ENCODE measurements at regions not wholly inside any gene's neighbourhood (a gene's known extent, or its start where the extent isn't known, plus 50 kb on each side); places are given as distances from the start of the nearest gene placed in this dataset.

DNA sequence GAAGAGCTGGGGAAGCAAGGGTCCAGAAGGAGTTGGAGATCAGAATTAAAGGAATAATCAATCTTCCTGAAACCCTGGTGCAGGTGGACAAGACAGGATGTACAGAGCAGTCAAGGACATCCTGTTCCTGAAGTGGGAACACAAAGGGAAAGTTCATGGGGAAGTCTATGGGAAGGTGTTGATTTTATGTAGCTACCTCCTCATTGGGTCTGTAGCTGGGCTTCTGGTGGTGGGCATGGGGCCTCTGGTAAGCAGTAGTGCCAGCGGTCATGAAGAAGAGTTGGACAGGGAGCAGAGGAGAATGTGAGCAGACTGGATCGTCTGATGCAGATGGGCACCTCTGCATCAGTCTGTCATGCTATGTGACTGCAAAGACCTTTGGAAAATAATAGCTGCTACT lies 75.7 kb upstream of the PPM1H start:
- intact Hi-C loops (cut with DNase I; ENCODE audit: low total_unique reads), result no loop called here
- no peak overlapping the region for H3K27ac ChIP-seq
- no peaks in the 10 kb centered on the region for H3K9me3 ChIP-seq
- no peaks in the 10 kb centered on the region for H3K27me3 ChIP-seq (replicated peaks in 1 of 7)
- H3K4me1 ChIP-seq, result no peaks in the 10 kb centered on the region
- TF ChIP-seq POLR2A (IDR thresholded peaks at IDR 0.05), result no peak
- no peak for TF ChIP-seq POLR2AphosphoS5 (IDR thresholded peaks at IDR 0.05)
- TF ChIP-seq, protein P1, sequence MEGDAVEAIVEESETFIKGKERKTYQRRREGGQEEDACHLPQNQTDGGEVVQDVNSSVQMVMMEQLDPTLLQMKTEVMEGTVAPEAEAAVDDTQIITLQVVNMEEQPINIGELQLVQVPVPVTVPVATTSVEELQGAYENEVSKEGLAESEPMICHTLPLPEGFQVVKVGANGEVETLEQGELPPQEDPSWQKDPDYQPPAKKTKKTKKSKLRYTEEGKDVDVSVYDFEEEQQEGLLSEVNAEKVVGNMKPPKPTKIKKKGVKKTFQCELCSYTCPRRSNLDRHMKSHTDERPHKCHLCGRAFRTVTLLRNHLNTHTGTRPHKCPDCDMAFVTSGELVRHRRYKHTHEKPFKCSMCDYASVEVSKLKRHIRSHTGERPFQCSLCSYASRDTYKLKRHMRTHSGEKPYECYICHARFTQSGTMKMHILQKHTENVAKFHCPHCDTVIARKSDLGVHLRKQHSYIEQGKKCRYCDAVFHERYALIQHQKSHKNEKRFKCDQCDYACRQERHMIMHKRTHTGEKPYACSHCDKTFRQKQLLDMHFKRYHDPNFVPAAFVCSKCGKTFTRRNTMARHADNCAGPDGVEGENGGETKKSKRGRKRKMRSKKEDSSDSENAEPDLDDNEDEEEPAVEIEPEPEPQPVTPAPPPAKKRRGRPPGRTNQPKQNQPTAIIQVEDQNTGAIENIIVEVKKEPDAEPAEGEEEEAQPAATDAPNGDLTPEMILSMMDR (IDR thresholded peaks at IDR 0.05 in 8 of 11, conservative IDR thresholded peaks at IDR 0.05 in 3 of 11), result no peak
- no peaks in the 10 kb centered on the region for H3K36me3 ChIP-seq
- no peak overlapping the region for H3K4me3 ChIP-seq
- 78 to 88% (median 81%) methylated on average over 2 of the region's 2 CpGs for WGBS, 5 donors
- DNase-seq, result no peak

DNA sequence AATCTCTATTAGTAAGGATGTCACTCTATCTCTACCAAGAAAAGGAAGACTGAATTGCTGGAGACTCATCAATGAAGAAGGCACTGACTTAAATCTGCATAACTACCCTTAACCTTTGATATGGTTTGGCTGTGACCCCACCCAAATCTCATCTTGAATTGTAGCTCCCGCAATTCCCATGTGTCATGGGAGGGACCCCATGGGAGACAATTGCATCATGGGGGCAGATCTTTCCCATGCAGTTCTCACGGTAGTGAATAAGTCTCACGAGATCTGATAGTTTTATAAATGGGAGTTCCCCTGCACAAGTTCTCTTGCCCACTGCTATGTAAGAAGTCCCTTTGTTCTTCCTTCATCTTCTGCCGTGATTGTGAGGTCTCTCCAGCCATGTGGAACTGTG lies 73.4 kb upstream of the PPM1H start:
- Histone ChIP-seq H3K9me3 (no peaks in the 10 kb centered on the region), H3K27me3 (replicated peaks in 1 of 7) (no peaks in the 10 kb centered on the region), H3K36me3 (no peaks in the 10 kb centered on the region), H3K27ac (no peak overlapping the region), H3K4me1 (no peaks in the 10 kb centered on the region), H3K4me3 (no peak overlapping the region)
- DNase-seq, result no peak
- no peak for TF ChIP-seq POLR2A (IDR thresholded peaks at IDR 0.05)
- TF ChIP-seq POLR2AphosphoS5 (IDR thresholded peaks at IDR 0.05), result no peak
- TF ChIP-seq, protein P1 (IDR thresholded peaks at IDR 0.05 in 8 of 11, conservative IDR thresholded peaks at IDR 0.05 in 3 of 11), result no peak
- intact Hi-C loops (cut with DNase I; ENCODE audit: low total_unique reads), result no loop called here
- 86 to 93% (median 90%) methylated on average over 4 of the region's 4 CpGs for WGBS, 5 donors

DNA sequence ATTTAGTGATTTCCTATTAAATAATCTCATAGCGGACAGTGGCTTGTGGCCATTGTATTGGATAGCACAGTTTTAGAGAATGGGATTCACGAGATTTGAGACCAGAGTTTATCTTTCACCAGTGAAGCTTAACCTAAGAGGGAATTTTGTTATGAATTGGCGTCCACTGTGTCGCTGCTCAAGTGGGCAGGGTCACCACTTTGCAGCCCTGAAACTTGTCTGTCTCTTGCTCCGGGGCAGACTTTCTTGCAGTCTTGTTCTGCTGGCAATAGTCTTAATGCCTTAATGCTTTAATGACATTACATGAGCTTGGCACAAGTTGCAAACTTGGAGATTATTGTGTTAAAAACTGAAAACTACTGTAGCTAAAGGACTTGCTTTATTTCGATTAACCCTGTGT lies 72.8 kb upstream of the PPM1H start:
- Histone ChIP-seq H3K27ac (no peak overlapping the region), H3K4me3 (no peak overlapping the region), H3K27me3 (replicated peaks in 1 of 7) (no peaks in the 10 kb centered on the region), H3K4me1 (no peaks in the 10 kb centered on the region), H3K9me3 (no peaks in the 10 kb centered on the region), H3K36me3 (no peaks in the 10 kb centered on the region)
- 74 to 88% (median 79%) methylated on average over 6 of the region's 6 CpGs for WGBS, 5 donors
- DNase-seq, result no peak
- TF ChIP-seq POLR2AphosphoS5 (IDR thresholded peaks at IDR 0.05) (no peak), POLR2A (IDR thresholded peaks at IDR 0.05) (no peak)
- TF ChIP-seq, protein P1 (IDR thresholded peaks at IDR 0.05 in 8 of 11, conservative IDR thresholded peaks at IDR 0.05 in 3 of 11), result no peak
- intact Hi-C loops (cut with DNase I; ENCODE audit: low total_unique reads), result no loop called here

DNA sequence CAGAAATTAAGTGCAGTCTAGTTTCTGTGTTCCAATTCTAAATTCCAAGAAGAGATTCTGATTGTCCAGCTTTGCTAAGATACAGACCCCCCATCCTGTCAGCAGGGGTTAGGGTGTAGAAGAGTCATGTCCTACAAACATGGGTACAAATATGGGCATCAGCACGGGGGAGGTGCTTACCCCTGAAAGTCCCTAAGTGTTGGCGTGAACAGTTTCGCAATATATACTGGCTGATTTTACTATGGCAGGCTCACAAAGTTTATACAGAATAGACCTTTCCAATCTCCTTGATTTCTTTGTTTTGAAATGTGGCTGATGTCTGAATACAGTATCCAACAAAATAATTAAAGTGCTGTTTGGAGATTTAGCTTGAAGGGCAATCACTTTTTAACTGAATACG lies 71.6 kb upstream of the PPM1H start:
- peaks cover 0 to 5% (median 0%) of the 10 kb centered on the region in 8 donors for H3K9me3 ChIP-seq
- no peaks in the 10 kb centered on the region for H3K36me3 ChIP-seq
- no peaks in the 10 kb centered on the region for H3K27me3 ChIP-seq (replicated peaks in 1 of 7)
- no peaks in the 10 kb centered on the region for H3K4me1 ChIP-seq
- H3K4me3 ChIP-seq, result no peak overlapping the region
- TF ChIP-seq POLR2A (IDR thresholded peaks at IDR 0.05), result no peak
- no peak for TF ChIP-seq POLR2AphosphoS5 (IDR thresholded peaks at IDR 0.05)
- TF ChIP-seq, protein P1 (IDR thresholded peaks at IDR 0.05 in 8 of 11, conservative IDR thresholded peaks at IDR 0.05 in 3 of 11), result no peak
- 67 to 74% (median 68%) methylated on average over 4 of the region's 4 CpGs for WGBS, 5 donors
- no peak overlapping the region for H3K27ac ChIP-seq
- intact Hi-C loops (cut with DNase I; ENCODE audit: low total_unique reads), result no loop called here
- DNase-seq, result no peak

Measured in spleen (tissue), 11 donors.